ENCODE measurements at regions not wholly inside any gene's neighbourhood (a gene's known extent, or its start where the extent isn't known, plus 50 kb on each side); places are given as distances from the start of the nearest gene placed in this dataset.

DNA sequence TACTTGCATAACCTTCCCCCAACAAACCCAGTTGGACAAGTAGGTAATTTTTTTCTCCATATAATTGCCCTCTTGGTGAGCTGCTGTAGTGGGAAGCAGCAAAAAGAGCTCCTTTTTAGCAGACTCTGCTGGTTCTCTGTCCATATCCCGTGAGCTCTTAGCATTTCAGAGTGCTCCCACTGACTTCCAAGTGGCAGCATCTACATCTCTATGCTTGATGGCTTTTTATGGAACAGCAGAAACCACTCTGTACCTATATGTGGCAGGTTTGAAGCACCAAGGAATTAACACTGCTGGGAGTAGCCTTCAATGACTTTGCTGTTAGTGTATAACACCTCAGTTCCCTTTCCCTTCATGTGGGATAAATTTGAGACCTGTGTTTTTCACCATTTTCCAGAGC, 168.4 kb upstream of the NHS start:
- Mint-ChIP-seq H3K4me1 (no peaks in the 10 kb centered on the region), H3K4me3 (no peak overlapping the region), H3K27me3 (peaks cover 2% of the 10 kb centered on the region), H3K36me3 (no peaks in the 10 kb centered on the region), H3K27ac (no peak overlapping the region), H3K9me3 (peaks cover 3% of the 10 kb centered on the region)
- no peak for ATAC-seq (ENCODE audit: low read depth)
- DNase-seq, result no peak
- POLR2A ChIA-PET, result no interaction called here

DNA sequence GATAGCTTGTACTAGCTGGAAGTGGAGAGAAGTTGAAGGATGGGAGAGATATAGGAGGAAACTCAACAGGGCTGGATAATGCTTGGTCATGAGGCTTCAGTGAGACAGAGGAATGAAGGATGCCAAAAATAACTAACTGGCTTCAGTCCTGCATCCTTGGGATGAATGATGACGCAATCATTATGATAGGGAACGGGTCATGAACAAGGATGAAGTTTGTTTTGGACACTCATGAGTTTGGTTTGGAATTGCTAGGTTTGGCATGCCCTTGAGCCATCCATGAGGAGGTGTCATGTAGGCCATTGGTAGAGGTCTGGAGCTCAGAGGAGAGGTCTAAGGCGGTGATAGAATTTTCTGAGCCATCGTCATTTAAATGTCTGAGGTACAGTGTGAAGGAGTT, 160.0 kb upstream of the NHS start:
- peaks cover 3% of the 10 kb centered on the region for H3K9me3 Mint-ChIP-seq
- DNase-seq (no peak), ATAC-seq (ENCODE audit: low read depth) (no peak)
- no peak overlapping the region for H3K27ac Mint-ChIP-seq
- H3K4me3 Mint-ChIP-seq, result no peak overlapping the region
- H3K27me3 Mint-ChIP-seq, result no peaks in the 10 kb centered on the region
- POLR2A ChIA-PET, result no interaction called here
- no peaks in the 10 kb centered on the region for H3K4me1 Mint-ChIP-seq
- no peaks in the 10 kb centered on the region for H3K36me3 Mint-ChIP-seq

- H3K27ac Mint-ChIP-seq, result no peak overlapping the region
- POLR2A ChIA-PET, result no interaction called here
- ATAC-seq (ENCODE audit: low read depth) (no peak), DNase-seq (no peak)
- peaks cover 3% of the 10 kb centered on the region for H3K27me3 Mint-ChIP-seq
- no peaks in the 10 kb centered on the region for H3K36me3 Mint-ChIP-seq
- no peaks in the 10 kb centered on the region for H3K9me3 Mint-ChIP-seq
- no peaks in the 10 kb centered on the region for H3K4me1 Mint-ChIP-seq
- no peak overlapping the region for H3K4me3 Mint-ChIP-seq
These were observed 148.3 kb upstream of the NHS start for GRCh38 chrX:17226736-17227135.

GRCh38 chrX:17237146-17237545, 137.9 kb upstream of the NHS start:
- no peaks in the 10 kb centered on the region for H3K9me3 Mint-ChIP-seq
- DNase-seq, result no peak
- no peak overlapping the region for H3K4me3 Mint-ChIP-seq
- H3K36me3 Mint-ChIP-seq, result no peaks in the 10 kb centered on the region
- no peaks in the 10 kb centered on the region for H3K4me1 Mint-ChIP-seq
- no peak for ATAC-seq (ENCODE audit: low read depth)
- peaks cover 3% of the 10 kb centered on the region for H3K27me3 Mint-ChIP-seq
- POLR2A ChIA-PET, result no interaction called here
- no peak overlapping the region for H3K27ac Mint-ChIP-seq

GRCh38 chrX:17242470-17242869, 132.5 kb upstream of the NHS start:
- DNase-seq (no peak), ATAC-seq (ENCODE audit: low read depth) (no peak)
- POLR2A ChIA-PET, result no interaction called here

DNA sequence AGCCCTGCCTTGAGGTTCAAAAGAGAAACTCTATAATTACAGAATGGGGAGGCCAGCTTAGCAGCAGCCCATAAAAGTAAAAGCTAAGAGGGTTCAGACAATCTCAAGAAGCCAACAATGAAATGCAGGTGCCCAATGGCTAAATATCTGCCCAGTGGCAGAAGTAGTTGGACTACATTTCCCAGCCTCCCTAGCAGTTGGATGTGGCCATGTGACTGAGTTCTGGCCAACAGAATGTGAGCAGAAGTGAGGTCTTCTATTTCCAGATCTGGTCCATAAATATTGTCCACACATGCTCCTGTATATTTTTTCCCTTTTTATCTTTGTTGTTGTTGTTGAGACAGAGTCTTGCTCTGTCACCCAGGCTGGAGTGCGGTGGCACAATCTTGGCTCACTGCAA, 127.9 kb upstream of the NHS start:
- POLR2A ChIA-PET, result no interaction called here
- no peaks in the 10 kb centered on the region for H3K27me3 Mint-ChIP-seq
- H3K4me1 Mint-ChIP-seq, result no peaks in the 10 kb centered on the region

More at GRCh38 chrX:17242470-17242869, 132.5 kb upstream of the NHS start:
- Mint-ChIP-seq H3K27me3 (no peaks in the 10 kb centered on the region), H3K4me3 (no peak overlapping the region), H3K27ac (no peak overlapping the region), H3K9me3 (no peaks in the 10 kb centered on the region), H3K36me3 (no peaks in the 10 kb centered on the region), H3K4me1 (no peaks in the 10 kb centered on the region)

DNA sequence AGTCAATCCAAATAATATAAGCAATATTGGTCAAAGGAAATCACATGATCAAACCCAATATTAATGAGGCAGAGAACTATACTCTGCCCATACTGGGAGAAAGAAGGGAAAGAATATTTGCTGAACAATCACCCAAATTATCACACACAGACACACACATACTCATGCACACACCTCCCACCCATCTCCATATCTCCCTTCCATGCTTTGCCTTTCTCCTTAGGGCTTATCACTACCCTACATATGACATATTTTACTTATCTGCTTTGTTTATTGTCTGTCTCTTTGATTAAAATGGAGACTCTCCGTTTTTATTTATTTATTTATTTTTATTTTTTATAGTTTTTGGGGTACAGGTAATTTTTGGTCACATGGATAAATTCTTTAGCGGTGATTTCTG, 112.9 kb upstream of the NHS start:
- Mint-ChIP-seq H3K36me3 (no peaks in the 10 kb centered on the region), H3K4me1 (no peaks in the 10 kb centered on the region), H3K27me3 (peaks cover 4% of the 10 kb centered on the region), H3K4me3 (no peak overlapping the region), H3K27ac (no peak overlapping the region), H3K9me3 (peaks cover 4% of the 10 kb centered on the region)
- ATAC-seq (ENCODE audit: low read depth) (no peak), DNase-seq (no peak)
- POLR2A ChIA-PET, result no interaction called here

More for the DNA sequence above, 127.9 kb upstream of the NHS start:
- Mint-ChIP-seq H3K9me3 (no peaks in the 10 kb centered on the region), H3K27ac (no peak overlapping the region), H3K36me3 (no peaks in the 10 kb centered on the region), H3K4me3 (no peak overlapping the region)
- ATAC-seq (ENCODE audit: low read depth) (no peak), DNase-seq (no peak)

- H3K9me3 Mint-ChIP-seq, result peaks cover 4% of the 10 kb centered on the region
- POLR2A ChIA-PET, result no interaction called here
- DNase-seq, result no peak
- H3K36me3 Mint-ChIP-seq, result no peaks in the 10 kb centered on the region
- no peak overlapping the region for H3K27ac Mint-ChIP-seq
- no peak for ATAC-seq (ENCODE audit: low read depth)
- H3K4me3 Mint-ChIP-seq, result no peak overlapping the region
- H3K27me3 Mint-ChIP-seq, result peaks cover 2% of the 10 kb centered on the region
- H3K4me1 Mint-ChIP-seq, result no peaks in the 10 kb centered on the region
These were observed 108.9 kb upstream of the NHS start for GRCh38 chrX:17266136-17266535.

GRCh38 chrX:17278961-17279360, 96.0 kb upstream of the NHS start:
- H3K27me3 Mint-ChIP-seq, result peaks cover 7% of the 10 kb centered on the region
- no peak overlapping the region for H3K27ac Mint-ChIP-seq
- no peaks in the 10 kb centered on the region for H3K9me3 Mint-ChIP-seq
- ATAC-seq (ENCODE audit: low read depth) (no peak), DNase-seq (no peak)
- H3K36me3 Mint-ChIP-seq, result no peaks in the 10 kb centered on the region
- POLR2A ChIA-PET, result no interaction called here
- H3K4me3 Mint-ChIP-seq, result no peak overlapping the region
- H3K4me1 Mint-ChIP-seq, result no peaks in the 10 kb centered on the region

DNA sequence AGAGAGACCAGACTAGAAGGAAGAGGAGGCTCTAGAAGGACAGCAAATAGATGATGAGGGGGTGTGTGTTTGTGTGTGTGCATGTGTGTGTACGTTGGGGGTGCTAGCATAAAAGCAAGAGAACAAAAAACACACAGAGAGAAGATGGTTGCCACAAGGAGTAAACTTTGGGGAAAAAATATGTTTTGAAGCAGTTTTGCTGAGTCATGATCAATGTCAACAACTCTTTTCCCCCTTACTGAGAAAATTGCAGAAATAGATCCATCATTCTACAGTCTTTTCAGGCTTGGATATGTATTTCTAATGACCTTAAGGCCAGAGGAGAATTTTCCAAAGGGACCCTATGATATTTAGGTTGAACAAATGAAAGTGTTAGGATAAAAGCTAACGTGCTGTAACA, 89.0 kb upstream of the NHS start:
- ATAC-seq (ENCODE audit: low read depth) (no peak), DNase-seq (no peak)
- Mint-ChIP-seq H3K4me1 (no peaks in the 10 kb centered on the region), H3K36me3 (no peaks in the 10 kb centered on the region), H3K4me3 (no peak overlapping the region), H3K27me3 (peaks cover 6% of the 10 kb centered on the region), H3K9me3 (peaks cover 4% of the 10 kb centered on the region), H3K27ac (peak overlapping the region; percentile 36)
- POLR2A ChIA-PET, result no interaction called here

DNA sequence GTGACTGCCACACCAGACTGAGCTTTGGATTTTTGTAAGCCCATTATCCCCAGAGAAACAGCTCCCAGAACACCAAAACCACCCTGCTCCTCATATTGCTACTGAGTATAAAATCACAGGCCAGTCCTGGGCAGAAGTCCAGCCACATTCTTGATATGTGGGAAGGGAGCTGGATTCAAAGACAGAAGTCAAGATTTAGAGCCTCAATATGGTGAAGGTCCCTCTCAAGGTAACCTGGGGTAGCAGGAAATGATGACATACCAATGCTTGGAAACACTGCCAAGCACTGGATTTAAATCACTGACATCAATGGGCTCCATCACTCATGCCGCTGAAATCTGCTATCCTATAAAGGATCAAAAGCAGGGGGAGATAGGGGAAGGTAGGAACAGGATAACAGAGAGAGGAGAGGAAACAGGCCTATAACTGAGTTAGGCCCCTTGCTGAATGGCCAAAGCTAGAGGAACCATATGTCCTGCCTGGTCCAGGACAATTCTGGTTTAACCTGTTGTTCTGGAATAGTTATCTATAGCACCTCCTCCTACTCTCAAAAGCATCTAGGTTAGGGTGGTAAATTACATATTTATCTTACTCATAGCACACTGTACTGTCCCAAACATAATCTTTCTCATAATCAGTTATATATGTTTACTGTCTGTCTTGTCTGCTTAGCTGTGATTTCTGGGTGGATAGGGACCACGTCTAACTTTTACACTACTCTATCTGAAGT, 83.7 kb upstream of the NHS start:
- H3K9me3 Mint-ChIP-seq, result peaks cover 4% of the 10 kb centered on the region
- H3K4me3 Mint-ChIP-seq, result no peak overlapping the region
- ATAC-seq (ENCODE audit: low read depth) (no peak), DNase-seq (no peak)
- H3K27me3 Mint-ChIP-seq, result peaks cover 2% of the 10 kb centered on the region
- no peak overlapping the region for H3K27ac Mint-ChIP-seq
- H3K4me1 Mint-ChIP-seq, result no peaks in the 10 kb centered on the region
- H3K36me3 Mint-ChIP-seq, result no peaks in the 10 kb centered on the region
- POLR2A ChIA-PET, result no interaction called here

GRCh38 chrX:17292111-17292527, 82.9 kb upstream of the NHS start:
- Mint-ChIP-seq H3K4me1 (no peaks in the 10 kb centered on the region), H3K27me3 (peaks cover 2% of the 10 kb centered on the region), H3K36me3 (no peaks in the 10 kb centered on the region), H3K27ac (no peak overlapping the region), H3K9me3 (peaks cover 3% of the 10 kb centered on the region), H3K4me3 (no peak overlapping the region)
- no peak for DNase-seq
- POLR2A ChIA-PET, result no interaction called here
- ATAC-seq (ENCODE audit: low read depth), result no peak

GRCh38 chrX:17294561-17294960, 80.4 kb upstream of the NHS start:
- H3K36me3 Mint-ChIP-seq, result no peaks in the 10 kb centered on the region
- H3K4me1 Mint-ChIP-seq, result no peaks in the 10 kb centered on the region
- POLR2A ChIA-PET, result no interaction called here

GRCh38 chrX:17295791-17296190, 79.2 kb upstream of the NHS start:
- H3K27ac Mint-ChIP-seq, result no peak overlapping the region
- no peak for DNase-seq
- no peak overlapping the region for H3K4me3 Mint-ChIP-seq
- POLR2A ChIA-PET, result no interaction called here
- no peaks in the 10 kb centered on the region for H3K9me3 Mint-ChIP-seq
- no peaks in the 10 kb centered on the region for H3K36me3 Mint-ChIP-seq
- ATAC-seq (ENCODE audit: low read depth), result no peak
- no peaks in the 10 kb centered on the region for H3K27me3 Mint-ChIP-seq
- H3K4me1 Mint-ChIP-seq, result no peaks in the 10 kb centered on the region

More at GRCh38 chrX:17294561-17294960, 80.4 kb upstream of the NHS start:
- Mint-ChIP-seq H3K9me3 (no peaks in the 10 kb centered on the region), H3K27me3 (peaks cover 2% of the 10 kb centered on the region), H3K27ac (no peak overlapping the region), H3K4me3 (no peak overlapping the region)
- DNase-seq (no peak), ATAC-seq (ENCODE audit: low read depth) (no peak)

DNA sequence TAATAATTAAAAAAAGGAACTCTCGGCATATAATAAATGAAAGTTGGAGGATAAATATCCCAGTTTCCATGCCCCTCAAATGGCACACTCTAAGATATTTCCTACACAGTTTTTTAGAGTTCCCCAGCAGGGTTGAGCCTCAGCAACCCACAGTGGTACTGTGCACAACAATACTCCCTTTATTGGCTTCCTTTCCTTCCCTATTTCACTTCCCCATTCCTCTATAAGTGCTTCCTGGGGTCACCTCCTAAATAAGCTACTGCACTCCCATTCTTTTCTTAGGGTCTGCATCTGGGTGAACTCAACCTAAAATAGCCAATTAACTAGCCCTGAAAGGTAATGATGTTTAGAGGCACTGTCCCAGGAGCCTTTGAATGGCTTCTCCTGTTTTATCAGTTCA, 76.4 kb upstream of the NHS start:
- Mint-ChIP-seq H3K36me3 (no peaks in the 10 kb centered on the region), H3K4me1 (no peaks in the 10 kb centered on the region), H3K27ac (no peak overlapping the region), H3K9me3 (no peaks in the 10 kb centered on the region), H3K27me3 (no peaks in the 10 kb centered on the region), H3K4me3 (no peak overlapping the region)
- POLR2A ChIA-PET, result no interaction called here
- ATAC-seq (ENCODE audit: low read depth), result no peak
- DNase-seq, result no peak
